ENCODE measurements at regions not wholly inside any gene's neighbourhood (a gene's known extent, or its start where the extent isn't known, plus 50 kb on each side); places are given as distances from the start of the nearest gene placed in this dataset.
A peak's percentile ranks its signal among the peaks of the same experiment; 100 is the strongest.

- H3K36me3 Mint-ChIP-seq (ENCODE audit: low read depth) = peaks cover 23% of the 10 kb centered on the region
- no peaks in the 10 kb centered on the region for H3K4me1 Mint-ChIP-seq (ENCODE audit: low read depth)
- no peaks in the 10 kb centered on the region for H3K27me3 Mint-ChIP-seq (ENCODE audit: insufficient read depth)
- H3K9me3 Mint-ChIP-seq = peaks cover 27% of the 10 kb centered on the region
- no peak for DNase-seq
- H3K4me3 Mint-ChIP-seq = no peak overlapping the region
- TF ChIP-seq CTCF (IDR thresholded peaks at IDR 0.05) = no peak
- no peak overlapping the region for H3K27ac Mint-ChIP-seq
These were observed 302.8 kb upstream of the SEMA3C start for GRCh38 chr7:81221527-81222217.

- Mint-ChIP-seq H3K4me1 (ENCODE audit: low read depth) (no peaks in the 10 kb centered on the region), H3K9me3 (peaks cover 17% of the 10 kb centered on the region), H3K36me3 (ENCODE audit: low read depth) (peaks cover 14% of the 10 kb centered on the region), H3K4me3 (no peak overlapping the region), H3K27ac (no peak overlapping the region), H3K27me3 (ENCODE audit: insufficient read depth) (no peaks in the 10 kb centered on the region)
- TF ChIP-seq CTCF (IDR thresholded peaks at IDR 0.05) = no peak
- no peak for DNase-seq
These were observed 299.7 kb upstream of the SEMA3C start for GRCh38 chr7:81218480-81219106.

- DNase-seq = no peak
- Mint-ChIP-seq H3K4me3 (no peak overlapping the region), H3K27ac (no peak overlapping the region), H3K9me3 (no peaks in the 10 kb centered on the region), H3K27me3 (ENCODE audit: insufficient read depth) (no peaks in the 10 kb centered on the region), H3K36me3 (ENCODE audit: low read depth) (no peaks in the 10 kb centered on the region), H3K4me1 (ENCODE audit: low read depth) (peaks cover 35% of the 10 kb centered on the region)
- no peak for TF ChIP-seq CTCF (IDR thresholded peaks at IDR 0.05)
These were observed 294.5 kb upstream of the SEMA3C start for GRCh38 chr7:81213394-81213793.

- no peaks in the 10 kb centered on the region; the same call in 1 of the 2 replicates for H3K27me3 Mint-ChIP-seq (ENCODE audit: insufficient read depth)
- no peaks in the 10 kb centered on the region for H3K36me3 Mint-ChIP-seq (ENCODE audit: low read depth)
- no peak for DNase-seq
- 0 out of 2 replicates have a peak overlapping the region, but pooled peaks have one; percentile 2 for H3K4me3 Mint-ChIP-seq
- no peaks in the 10 kb centered on the region for H3K9me3 Mint-ChIP-seq
- peaks cover 40% of the 10 kb centered on the region for H3K4me1 Mint-ChIP-seq (ENCODE audit: low read depth)
- peak overlapping the region; percentile 10; the same call in 1 of the 2 replicates for H3K27ac Mint-ChIP-seq
- no peak for TF ChIP-seq CTCF (IDR thresholded peaks at IDR 0.05)
These were observed 293.1 kb upstream of the SEMA3C start for GRCh38 chr7:81211934-81212320.

GRCh38 chr7:81211204-81211933 is 292.5 kb upstream of the SEMA3C start:
- Mint-ChIP-seq H3K9me3 (no peaks in the 10 kb centered on the region), H3K4me1 (ENCODE audit: low read depth) (peaks cover 40% of the 10 kb centered on the region), H3K27ac (peak overlapping the region; percentile 65), H3K36me3 (ENCODE audit: low read depth) (no peaks in the 10 kb centered on the region), H3K27me3 (ENCODE audit: insufficient read depth) (no peaks in the 10 kb centered on the region; the same call in 1 of the 2 replicates), H3K4me3 (peak overlapping the region; percentile 15; the same call in 1 of the 2 replicates)
- peak; percentile 45 for DNase-seq
- TF ChIP-seq CTCF (IDR thresholded peaks at IDR 0.05) = no peak
